ENCODE measurements at regions not wholly inside any gene's neighbourhood (a gene's known extent, or its start where the extent isn't known, plus 50 kb on each side); places are given as distances from the start of the nearest gene placed in this dataset.

DNA sequence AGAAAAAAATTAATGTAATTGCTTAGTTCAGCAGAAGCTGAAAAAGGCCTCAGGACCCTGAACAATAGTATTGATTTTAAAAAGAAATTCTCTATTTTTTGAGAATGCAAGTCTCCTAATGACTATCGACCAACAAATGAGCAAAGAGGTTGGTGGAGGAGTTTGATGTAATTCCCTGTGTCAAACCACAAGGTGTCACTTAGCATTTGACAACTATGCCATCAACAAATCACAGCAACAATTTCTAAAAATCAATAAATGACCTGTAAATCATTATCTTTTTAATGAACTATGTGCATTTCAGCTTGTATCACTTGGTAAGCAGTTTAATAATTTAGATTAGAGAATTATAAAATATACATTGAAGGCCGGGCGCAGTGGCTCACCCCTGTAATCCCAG lies 133.7 kb downstream of the PRELID2 start:
- no peak overlapping the region for H3K27ac ChIP-seq (ENCODE audit: low read depth, low read length, poor library complexity, severe bottlenecking)
- H3K9me3 ChIP-seq (ENCODE audit: low read length): no peaks in the 10 kb centered on the region
- no peaks in the 10 kb centered on the region for H3K79me2 ChIP-seq (ENCODE audit: insufficient read depth, low read length)
- no peaks in the 10 kb centered on the region for H3K36me3 ChIP-seq (ENCODE audit: insufficient read depth, low read length)
- no peak overlapping the region for H3K4me2 ChIP-seq (ENCODE audit: low read length)
- H2AFZ ChIP-seq (ENCODE audit: low read length): no peak overlapping the region
- H3K4me1 ChIP-seq (ENCODE audit: insufficient read depth, low read length, severe bottlenecking): no peaks in the 10 kb centered on the region
- TF ChIP-seq EZH2 (IDR thresholded peaks at IDR 0.05; ENCODE audit: borderline replicate concordance, low read length): no peak
- TF ChIP-seq, protein P1, sequence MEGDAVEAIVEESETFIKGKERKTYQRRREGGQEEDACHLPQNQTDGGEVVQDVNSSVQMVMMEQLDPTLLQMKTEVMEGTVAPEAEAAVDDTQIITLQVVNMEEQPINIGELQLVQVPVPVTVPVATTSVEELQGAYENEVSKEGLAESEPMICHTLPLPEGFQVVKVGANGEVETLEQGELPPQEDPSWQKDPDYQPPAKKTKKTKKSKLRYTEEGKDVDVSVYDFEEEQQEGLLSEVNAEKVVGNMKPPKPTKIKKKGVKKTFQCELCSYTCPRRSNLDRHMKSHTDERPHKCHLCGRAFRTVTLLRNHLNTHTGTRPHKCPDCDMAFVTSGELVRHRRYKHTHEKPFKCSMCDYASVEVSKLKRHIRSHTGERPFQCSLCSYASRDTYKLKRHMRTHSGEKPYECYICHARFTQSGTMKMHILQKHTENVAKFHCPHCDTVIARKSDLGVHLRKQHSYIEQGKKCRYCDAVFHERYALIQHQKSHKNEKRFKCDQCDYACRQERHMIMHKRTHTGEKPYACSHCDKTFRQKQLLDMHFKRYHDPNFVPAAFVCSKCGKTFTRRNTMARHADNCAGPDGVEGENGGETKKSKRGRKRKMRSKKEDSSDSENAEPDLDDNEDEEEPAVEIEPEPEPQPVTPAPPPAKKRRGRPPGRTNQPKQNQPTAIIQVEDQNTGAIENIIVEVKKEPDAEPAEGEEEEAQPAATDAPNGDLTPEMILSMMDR (IDR thresholded peaks at IDR 0.05; ENCODE audit: low read length): 0 out of 2 replicates have a peak, but pooled peaks have one; percentile 4
- H3K27me3 ChIP-seq (ENCODE audit: insufficient read depth, low read length): no peaks in the 10 kb centered on the region; the same call in 1 of the 2 replicates
- H3K4me3 ChIP-seq (ENCODE audit: low read depth, low read length, poor library complexity, severe bottlenecking): no peak overlapping the region
- H4K20me1 ChIP-seq (ENCODE audit: insufficient read depth, low read length): no peaks in the 10 kb centered on the region
- H3K9me2 ChIP-seq (ENCODE audit: low read depth, low read length): no peaks in the 10 kb centered on the region
- H3F3A ChIP-seq (ENCODE audit: insufficient read depth, low read length): no peaks in the 10 kb centered on the region
- no peak overlapping the region for H3K9ac ChIP-seq (ENCODE audit: low read length)

DNA sequence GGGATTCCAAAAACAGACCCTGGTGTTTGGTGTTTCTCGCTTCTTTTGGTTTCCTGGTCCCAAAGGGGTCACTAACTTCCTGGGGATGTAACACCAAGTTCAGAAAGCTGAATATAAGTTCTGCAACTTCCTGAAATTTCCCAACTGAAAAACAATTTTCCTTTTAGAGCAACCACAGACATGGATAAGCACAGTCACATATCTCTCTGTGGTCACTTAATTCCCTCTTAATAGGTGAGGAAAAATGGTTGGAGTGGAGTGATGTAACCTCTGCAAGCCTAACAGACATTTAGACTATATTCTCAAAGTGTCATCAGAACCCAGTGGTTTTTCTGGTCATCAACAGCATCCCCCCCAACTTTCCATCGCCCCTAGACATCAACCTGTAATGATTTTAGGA lies 135.3 kb downstream of the PRELID2 start:
- Histone ChIP-seq H3K9me2 (ENCODE audit: low read depth, low read length) (no peaks in the 10 kb centered on the region), H3K4me2 (ENCODE audit: low read length) (no peak overlapping the region), H3K9me3 (ENCODE audit: low read length) (no peaks in the 10 kb centered on the region), H3K36me3 (ENCODE audit: insufficient read depth, low read length) (no peaks in the 10 kb centered on the region), H3K79me2 (ENCODE audit: insufficient read depth, low read length) (no peaks in the 10 kb centered on the region), H3K4me3 (ENCODE audit: low read depth, low read length, poor library complexity, severe bottlenecking) (no peak overlapping the region), H3K4me1 (ENCODE audit: insufficient read depth, low read length, severe bottlenecking) (no peaks in the 10 kb centered on the region), H3F3A (ENCODE audit: insufficient read depth, low read length) (no peaks in the 10 kb centered on the region), H3K9ac (ENCODE audit: low read length) (no peak overlapping the region), H4K20me1 (ENCODE audit: insufficient read depth, low read length) (no peaks in the 10 kb centered on the region), H2AFZ (ENCODE audit: low read length) (no peak overlapping the region), H3K27ac (ENCODE audit: low read depth, low read length, poor library complexity, severe bottlenecking) (no peak overlapping the region), H3K27me3 (ENCODE audit: insufficient read depth, low read length) (no peaks in the 10 kb centered on the region; the same call in 1 of the 2 replicates)
- no peak for TF ChIP-seq EZH2 (IDR thresholded peaks at IDR 0.05; ENCODE audit: borderline replicate concordance, low read length)
- TF ChIP-seq, protein P1 (IDR thresholded peaks at IDR 0.05; ENCODE audit: low read length): no peak

DNA sequence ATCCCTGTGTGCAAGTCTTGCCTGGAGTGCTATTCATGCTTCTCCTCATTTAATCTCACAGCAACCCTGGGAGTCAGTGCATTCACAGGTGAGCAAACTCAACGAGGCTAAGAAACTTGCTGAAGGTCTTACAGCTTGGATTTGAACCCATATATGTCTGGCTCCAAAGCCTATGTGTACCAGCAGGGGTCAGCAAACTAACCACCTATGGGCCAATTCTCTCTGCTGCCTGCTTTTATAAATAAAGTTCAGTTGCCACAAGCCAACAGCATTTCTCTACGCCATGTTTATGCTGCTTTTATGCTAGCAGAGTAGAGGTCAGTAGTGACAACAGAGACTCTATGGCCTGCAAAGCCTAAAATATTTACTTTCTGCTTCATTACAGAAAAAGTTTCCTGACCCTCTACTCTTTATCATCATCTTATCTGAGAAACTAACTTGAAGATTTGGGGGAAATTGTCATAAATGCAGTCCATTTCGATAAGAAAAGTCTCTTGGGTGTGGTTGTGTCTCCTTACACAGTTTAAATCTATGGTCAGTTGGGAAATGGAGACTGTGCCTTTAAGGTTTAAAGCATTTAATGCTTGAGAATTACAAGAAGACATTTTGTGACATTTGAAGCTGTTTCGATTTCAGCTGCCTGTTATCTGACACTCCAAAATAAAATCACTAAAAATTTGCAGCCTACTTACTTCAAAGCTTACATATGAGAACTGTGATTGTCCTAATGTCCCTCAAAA lies 137.7 kb downstream of the PRELID2 start:
- Histone ChIP-seq H3K79me2 (ENCODE audit: insufficient read depth, low read length) (no peaks in the 10 kb centered on the region), H3F3A (ENCODE audit: insufficient read depth, low read length) (no peaks in the 10 kb centered on the region), H4K20me1 (ENCODE audit: insufficient read depth, low read length) (no peaks in the 10 kb centered on the region), H3K4me3 (ENCODE audit: low read depth, low read length, poor library complexity, severe bottlenecking) (no peak overlapping the region), H3K4me2 (ENCODE audit: low read length) (no peak overlapping the region), H3K4me1 (ENCODE audit: insufficient read depth, low read length, severe bottlenecking) (no peaks in the 10 kb centered on the region), H3K9me3 (ENCODE audit: low read length) (no peaks in the 10 kb centered on the region), H2AFZ (ENCODE audit: low read length) (no peak overlapping the region), H3K27ac (ENCODE audit: low read depth, low read length, poor library complexity, severe bottlenecking) (no peak overlapping the region), H3K36me3 (ENCODE audit: insufficient read depth, low read length) (no peaks in the 10 kb centered on the region), H3K9me2 (ENCODE audit: low read depth, low read length) (no peaks in the 10 kb centered on the region), H3K9ac (ENCODE audit: low read length) (no peak overlapping the region), H3K27me3 (ENCODE audit: insufficient read depth, low read length) (no peaks in the 10 kb centered on the region)
- no peak for TF ChIP-seq EZH2 (IDR thresholded peaks at IDR 0.05; ENCODE audit: borderline replicate concordance, low read length)
- TF ChIP-seq, protein P1 (IDR thresholded peaks at IDR 0.05; ENCODE audit: low read length): peak; percentile 63

Measured in OCI-LY1 (cell line).